ENCODE measurements at regions not wholly inside any gene's neighbourhood (a gene's known extent, or its start where the extent isn't known, plus 50 kb on each side); places are given as distances from the start of the nearest gene placed in this dataset.

DNA sequence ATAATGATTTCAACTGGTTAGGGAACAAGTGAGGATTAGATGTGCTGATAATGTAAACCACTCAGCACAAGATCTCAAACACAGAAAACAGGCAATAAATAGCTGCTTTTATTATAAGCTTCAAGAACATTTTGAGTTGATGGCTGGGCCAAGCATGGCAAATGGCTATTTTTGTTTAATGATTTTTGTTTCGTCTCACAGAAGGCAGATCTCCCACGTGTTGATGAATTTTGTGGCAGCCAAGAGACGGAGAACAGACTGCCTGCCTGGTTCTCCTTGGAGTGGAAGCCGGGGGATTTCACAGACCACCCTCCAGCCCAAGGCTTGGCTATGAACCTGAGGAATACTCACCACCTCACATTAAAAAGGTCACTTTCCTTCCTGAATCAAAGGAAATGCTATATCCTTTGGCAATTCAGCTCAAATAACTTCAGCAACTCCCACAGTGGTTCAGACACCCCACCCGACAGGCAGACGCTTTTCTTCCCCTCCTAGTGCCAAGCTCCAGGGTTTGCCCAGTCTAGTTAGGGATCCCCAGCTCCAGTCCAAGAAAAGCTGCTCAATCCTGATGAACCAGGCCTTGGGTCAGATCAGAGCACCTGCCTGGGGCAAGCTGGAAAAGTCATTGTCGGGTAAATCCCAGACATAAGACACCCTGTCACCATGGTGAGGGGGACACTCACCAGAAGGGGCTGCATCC lies 593.5 kb downstream of the TOX3 start:
- no peak for DNase-seq

DNA sequence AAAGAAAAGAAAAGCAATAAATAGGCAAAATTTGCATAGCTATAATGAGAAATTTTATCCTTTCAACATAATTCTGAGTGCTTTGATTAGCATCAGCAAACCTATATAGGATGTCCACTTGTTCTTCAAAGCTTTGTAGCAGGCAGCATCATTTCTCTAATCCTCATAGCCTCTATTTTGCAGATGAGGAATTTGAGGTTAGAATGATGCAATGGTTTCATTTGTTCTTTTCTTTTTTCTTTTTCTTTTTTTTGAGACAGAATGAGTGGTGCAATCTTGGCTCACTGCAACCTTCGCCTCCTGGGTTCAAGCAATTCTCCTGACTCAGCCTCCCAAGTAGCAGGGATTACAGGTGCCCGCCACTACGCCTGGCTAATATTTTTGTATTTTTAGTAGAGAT lies 594.4 kb downstream of the TOX3 start:
- no peak for DNase-seq

DNA sequence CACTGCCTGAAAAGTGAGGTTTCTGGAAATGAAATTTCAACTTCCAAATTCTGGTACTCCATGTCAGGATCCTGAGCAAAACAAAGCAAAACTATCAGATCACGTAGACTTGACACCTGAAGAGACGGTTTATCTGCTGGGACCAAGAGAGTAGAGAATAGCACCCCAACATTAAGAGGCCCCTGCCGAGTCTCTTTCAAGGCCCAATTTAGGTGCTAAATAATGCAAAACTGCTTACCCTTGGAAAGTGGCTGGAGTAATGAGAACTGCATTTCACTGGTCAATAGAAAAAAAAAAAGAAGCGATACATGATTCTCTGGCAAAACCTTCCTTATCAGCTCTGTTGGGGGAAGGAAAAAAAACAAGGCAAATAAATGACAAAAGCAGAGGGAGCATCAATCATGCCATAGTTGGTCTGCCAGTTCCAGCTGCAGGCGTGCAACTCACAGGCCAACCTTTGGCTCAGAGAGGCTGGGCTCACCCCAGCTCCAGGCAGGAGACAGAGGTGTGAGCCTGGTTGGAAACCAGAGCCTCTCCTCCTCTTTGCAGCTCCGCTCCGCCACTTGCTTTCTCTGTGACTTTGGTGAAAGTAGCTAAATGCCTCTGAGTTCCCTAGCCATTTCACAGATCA lies 595.2 kb downstream of the TOX3 start:
- DNase-seq = no peak

DNA sequence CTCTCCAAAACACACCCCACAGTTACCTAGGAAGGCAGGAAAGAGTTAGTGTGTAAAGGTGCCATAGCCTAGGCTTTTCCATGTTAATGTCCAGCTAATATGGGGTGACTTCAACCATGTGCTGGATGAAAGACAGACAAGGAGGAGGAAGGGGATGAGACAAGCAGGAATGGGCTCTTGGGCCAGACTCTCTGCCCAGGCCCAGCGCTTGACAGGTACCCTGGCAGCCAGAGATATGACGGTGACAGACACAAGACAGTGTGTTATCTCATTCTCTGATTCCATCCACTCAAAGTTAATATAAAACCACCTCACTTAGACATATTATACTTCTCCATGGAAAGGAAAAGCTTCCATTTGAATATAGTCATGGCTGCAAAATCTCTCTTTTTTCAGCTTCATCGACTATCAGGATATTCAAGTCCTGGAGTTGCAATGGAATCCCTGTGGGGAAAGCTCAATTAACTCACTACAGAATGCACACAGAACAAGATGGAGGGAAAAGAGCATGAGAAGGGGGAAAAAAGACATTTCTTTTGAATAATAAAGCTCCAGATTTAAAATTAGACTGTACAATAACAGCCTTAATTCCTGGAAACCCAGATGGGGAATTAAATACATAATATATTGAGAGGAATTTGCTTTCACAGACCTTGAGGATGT lies 596.7 kb downstream of the TOX3 start:
- DNase-seq = no peak

DNA sequence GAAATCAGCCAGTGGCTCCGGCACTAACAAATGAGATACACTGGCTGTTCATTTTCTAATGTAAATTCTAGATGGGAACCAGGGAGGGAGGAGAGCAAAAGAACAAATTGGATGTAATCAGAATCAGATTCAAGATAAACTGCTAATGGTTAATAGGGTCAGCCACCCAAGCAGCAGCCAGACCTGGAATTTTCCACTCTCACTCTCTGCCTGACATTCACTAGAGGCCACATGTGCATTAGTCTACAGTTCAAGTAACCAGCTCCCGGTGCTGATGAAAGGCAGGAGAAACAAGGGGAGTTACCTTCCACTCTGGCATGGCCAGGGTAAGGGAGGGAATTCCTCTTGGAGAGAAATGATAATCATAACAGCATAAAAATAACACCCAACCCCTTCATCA lies 597.7 kb downstream of the TOX3 start:
- DNase-seq = no peak

DNA sequence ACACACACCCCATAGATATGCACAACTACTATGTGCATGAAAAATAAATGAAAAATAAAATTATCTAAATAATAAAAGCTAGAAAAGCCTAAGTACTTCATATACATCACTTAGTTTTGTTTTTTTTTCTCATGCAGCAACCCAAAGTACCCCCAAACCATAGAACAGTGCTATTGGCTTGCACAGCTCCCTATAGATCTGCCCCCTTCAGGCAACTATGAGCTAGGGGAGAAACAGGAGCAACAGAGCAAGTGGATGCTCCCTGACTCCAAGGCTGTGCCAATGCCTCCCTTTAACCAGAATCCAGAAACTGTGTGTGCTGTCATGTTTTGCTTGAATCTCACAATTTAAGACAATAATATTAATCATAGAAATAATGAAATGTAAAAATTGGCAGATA lies 605.5 kb downstream of the TOX3 start:
- no peak for DNase-seq

DNA sequence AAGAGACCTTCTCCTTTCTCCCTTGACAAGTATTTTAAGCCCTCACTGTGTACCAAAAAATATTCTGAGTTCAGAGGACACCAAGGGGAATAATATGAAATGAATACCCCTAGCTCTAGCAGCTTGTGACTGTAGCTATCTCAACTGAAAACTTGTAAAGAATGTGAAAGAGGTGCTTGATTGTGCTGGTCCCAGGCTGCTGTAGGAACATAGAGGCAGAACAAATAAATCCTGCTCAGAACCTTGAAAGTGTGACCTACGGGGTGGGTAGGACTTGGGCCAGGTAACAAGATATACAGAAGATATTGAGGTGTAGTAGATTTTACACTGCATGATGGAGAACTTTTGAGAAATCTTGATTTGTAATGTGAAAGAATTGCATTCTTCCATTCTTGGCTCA lies 606.8 kb downstream of the TOX3 start:
- DNase-seq = no peak

DNA sequence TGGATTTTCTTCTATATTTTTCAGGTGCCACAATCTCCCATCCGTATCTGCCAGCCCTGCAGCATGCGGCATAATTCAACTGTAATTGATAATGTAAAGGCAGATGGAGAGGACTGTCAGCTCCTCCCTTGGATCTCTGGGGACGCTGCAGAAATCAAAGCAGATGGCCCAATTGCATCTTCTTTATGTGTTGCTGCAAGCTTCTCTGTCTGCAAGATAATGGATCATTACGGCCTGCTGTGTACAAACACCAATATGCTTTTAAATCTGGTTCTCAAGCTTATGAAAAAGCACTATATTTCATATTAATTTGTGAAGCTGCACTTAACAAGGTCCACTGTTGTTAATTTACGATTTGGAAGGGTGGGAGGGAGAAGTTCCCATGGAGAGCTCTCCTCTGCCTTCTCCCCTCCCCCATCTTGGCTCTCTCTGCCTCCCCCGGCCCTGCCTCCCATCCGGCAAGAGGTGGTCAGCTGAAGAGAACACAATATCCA lies 607.5 kb downstream of the TOX3 start:
- no peak for DNase-seq

DNA sequence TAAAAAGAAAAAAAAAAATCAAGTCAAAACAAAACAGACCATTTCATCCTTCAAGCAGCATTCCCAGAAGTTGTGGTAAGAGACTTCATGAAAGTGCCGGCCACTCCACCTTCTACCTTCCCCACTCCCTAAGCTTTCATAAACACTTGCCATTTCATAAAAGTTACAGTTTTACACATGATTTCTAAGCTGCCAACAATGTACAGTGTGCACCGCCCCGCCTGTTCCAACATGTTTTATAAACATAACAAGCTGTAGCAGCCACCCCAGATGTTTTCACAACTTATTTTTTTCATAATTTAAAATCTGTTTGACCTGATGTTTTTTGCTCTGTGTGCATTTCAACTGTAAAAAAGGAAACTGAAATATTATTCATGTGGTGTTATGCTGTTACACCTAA lies 608.1 kb downstream of the TOX3 start:
- DNase-seq = no peak

DNA sequence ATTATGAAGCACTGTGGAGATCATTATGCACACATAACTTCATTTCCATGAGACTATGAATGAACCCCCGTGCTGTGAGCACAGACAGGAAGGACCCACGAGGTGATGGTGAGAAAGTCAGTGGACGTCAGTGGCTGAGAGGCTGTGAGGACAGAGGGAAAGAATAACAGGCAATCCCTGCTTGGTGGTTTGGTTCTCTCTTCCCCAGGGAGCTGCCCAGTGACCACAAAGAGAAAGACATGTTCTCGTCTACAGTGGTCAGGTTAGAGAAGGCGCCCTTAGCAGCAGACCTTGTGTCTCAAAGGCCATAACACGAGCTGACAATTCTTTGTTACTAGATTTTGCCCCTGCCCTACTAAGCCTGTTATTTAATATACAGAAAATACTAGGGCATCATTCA lies 609.2 kb downstream of the TOX3 start:
- no peak for DNase-seq

DNA sequence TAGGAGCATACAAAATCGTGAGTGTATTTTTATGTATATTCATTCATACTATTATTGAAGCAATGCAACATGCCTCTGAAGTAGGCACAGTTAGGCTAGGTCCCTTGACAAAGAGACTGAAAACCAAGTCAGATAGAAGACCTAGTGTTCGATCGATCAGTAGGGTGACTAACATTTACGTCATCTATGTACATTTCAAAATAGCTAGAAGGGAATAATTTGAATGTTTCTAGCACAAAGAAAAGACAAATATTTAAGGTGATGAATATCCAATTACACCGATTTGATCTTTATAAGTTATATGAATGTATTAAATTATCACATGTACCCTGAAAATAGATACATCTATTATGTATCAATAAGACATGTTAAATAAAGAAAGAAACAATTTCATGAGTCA lies 610.1 kb downstream of the TOX3 start:
- DNase-seq = no peak

DNA sequence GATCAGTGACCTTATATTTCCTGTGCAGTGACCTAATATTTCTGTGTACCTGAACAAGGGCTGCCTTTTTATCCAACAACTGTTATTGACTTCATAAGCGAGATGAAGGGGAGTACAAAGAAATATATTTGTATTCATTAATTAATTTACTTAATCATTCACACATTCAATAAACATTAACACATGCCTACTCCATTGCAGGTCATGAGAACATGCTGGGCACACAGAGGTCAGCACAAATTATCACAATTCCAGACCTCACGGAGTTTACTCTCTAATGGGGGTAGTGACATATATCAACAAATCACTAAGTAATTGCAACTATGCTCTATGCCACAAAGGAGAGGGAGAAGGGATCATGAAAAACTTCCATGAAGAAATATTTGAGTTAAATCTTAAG lies 614.6 kb downstream of the TOX3 start:
- no peak for DNase-seq

DNA sequence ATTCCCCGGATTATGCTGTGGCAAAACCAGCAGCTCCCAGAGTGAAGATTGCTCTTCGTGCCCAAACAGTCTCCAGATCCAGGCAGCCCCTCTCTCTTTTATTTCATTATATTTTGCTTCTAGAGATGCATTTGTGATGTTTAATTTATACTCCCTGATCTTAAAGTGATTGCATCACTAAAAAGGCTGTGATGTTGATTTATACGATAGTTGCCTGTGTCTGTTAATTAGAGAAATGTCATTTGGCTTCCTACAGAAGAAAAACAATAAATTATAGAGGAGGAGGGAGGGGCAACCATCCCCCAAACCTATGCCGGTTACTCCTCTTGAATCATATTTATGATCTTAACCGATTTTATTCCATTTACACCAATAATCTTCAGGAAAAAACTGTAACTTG lies 615.3 kb downstream of the TOX3 start:
- no peak for DNase-seq

DNA sequence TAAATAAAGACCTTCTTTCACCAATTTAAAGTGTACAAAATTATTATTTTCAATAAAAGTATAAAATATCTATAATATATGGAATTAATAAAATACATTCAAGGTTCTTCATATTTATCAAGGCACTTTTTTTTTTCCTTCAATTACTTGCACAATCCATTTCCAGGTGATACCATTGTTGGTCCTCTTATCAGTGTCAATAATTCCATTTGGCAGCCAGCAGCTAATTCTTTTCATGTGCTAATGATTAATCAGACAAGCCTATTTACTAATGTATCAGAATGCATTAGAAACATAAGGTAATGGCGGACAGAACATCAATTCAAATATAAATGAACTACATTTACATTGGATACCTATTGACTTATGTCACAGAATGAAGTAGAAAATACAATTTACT lies 622.2 kb downstream of the TOX3 start:
- DNase-seq = no peak

DNA sequence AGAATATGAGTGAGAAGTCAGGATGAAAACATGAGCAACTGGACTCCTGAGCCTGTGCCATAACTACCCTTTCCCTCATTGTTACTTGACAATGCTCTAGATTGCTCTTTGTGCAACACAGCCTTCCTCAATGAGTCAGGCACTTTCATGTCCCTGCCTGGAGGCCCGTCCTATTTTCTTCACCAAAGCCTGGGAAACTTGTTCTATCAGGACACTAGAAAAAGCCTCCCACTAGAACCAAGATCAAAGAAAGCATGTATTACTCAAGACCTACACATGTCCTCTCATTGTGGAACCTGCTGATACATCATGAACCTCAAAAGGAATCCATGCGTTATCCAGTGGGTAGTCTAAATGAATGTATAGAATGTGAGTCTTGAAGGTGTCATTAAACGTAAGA lies 624.5 kb downstream of the TOX3 start:
- no peak for DNase-seq

DNA sequence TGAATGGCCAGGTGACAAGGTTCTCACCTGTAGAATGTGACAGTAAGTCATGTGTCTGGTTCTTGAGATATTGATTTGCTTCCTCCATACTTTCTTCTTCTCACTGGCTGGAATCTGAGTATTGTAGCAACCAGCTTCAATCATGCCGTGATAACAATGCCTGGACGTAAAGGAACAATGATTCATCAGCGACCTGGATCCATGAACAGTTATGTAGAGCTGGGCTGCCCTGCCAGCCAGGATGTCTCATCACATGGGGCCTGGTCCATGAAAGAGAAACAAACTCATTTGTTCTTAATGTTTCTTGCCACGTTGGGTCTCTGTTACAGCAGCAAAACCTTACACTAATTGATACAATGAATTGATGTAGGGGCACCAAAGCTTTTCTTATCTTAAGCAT lies 627.2 kb downstream of the TOX3 start:
- no peak for DNase-seq

DNA sequence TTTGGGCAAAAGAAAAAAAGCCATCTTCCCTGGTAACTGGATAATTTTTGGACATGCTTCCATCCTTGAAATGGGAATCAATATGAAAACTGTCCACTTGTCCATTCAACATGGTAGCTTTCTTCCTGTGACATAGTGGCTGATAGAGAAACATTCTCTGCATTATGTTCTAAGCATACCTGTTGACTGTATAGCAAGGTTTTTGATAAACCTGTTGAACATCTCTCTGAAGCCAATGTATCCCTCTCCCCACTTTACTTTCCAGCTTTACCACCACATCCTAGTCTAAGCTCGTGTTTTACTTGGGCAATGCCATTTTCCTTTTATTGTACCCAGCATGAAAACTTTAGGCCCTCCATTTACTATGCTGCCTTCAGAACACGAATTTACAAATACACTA lies 630.1 kb downstream of the TOX3 start:
- DNase-seq = no peak

DNA sequence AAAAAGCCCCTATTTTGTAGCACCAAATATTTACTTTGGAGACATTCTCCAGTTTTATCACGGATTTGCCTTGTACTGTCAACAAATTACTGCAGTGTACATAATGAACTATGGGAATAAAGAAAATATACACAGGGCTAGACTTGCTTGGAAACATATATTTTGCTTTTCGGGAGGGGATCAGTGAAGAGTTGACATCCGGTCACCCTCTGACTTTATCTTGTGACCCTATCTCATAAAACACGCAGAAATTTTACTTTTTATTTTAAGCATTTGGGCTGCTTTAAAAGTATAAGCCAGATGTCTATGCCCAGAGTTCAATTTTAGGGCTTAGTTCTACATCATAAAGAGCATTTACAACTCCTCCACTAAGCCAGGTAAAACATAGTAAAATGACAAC lies 630.7 kb downstream of the TOX3 start:
- DNase-seq = no peak

DNA sequence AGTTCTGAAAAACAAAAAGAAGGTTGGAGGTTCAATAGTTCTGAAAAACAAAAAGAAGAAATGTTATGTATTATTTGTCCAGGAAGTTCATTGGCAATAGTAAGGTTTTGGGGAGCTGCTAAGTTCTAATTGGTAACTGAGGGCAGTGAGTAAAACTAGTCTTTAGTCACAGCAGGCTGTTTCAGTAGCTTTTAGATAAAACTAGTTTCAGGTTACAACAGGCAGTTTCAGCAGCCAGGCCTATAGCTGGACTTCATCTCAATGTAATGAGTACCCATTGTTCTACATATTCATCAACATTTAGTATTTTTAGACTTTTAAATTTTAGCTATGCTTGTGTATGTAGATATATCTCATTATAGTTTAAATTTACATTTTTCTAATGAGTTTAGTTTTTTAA lies 639.3 kb downstream of the TOX3 start:
- DNase-seq = no peak

DNA sequence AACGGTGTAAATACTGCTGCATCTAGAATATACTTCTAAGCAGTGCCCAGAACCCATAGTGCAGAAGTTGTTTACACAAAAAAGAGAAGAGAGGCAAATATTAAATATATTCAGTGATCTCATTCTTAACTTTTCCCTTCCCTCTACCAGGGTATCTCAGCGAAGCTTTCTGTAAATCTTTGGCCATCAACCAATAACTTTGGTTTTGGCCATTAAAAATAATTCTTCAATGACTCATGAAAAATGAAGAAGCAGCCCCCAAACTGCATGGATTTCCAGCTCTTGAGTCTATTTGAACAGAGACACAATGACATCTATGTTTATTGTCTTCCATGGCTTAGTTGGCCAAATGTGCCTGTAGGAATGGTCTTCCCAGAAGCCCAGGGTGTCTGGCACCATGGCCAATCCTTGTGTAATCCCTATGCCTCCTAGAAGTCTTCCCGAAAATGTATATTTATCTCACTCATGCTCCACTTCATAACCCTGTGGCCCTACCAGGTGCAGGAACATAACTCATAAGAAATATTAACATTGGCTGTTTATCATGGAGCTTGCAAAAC lies 646.6 kb downstream of the TOX3 start:
- DNase-seq = no peak

DNA sequence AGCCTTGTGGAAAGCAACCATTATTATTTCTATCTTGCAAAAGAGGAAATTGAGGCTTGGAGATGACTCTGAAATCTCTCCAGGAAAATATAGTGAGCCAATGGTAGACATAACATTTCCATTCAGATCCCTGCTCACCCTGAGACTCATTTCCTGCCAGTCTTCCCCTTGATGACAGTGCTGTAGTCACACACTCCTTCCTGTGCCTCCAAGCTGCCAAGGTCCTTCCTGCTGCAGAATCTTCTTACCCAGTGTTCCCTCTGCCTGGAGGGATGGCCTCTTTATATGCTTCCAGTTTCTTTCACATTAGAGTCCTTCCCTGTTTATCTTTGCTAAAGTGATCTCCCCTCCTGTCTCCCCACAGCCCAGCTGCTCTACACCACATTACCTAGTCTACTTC lies 648.1 kb downstream of the TOX3 start:
- DNase-seq = no peak

DNA sequence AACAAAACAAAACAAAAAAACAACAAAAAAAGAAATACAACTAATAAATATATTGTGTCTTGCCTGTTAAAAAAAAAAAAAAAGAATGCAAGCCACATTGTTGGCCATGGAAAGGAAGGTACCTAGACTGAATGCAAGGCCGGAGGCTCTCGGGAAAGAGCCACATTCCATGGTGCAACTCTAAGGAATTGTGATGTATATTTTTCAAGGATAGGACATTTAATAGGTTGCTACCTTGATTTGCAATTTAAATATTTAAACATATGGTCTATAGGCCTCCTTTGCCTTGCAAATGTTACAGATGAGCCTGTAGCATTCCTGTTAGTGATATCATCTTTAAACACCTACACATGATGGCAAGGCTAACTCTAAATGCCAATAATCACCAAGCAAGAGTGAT lies 650.9 kb downstream of the TOX3 start:
- no peak for DNase-seq

DNA sequence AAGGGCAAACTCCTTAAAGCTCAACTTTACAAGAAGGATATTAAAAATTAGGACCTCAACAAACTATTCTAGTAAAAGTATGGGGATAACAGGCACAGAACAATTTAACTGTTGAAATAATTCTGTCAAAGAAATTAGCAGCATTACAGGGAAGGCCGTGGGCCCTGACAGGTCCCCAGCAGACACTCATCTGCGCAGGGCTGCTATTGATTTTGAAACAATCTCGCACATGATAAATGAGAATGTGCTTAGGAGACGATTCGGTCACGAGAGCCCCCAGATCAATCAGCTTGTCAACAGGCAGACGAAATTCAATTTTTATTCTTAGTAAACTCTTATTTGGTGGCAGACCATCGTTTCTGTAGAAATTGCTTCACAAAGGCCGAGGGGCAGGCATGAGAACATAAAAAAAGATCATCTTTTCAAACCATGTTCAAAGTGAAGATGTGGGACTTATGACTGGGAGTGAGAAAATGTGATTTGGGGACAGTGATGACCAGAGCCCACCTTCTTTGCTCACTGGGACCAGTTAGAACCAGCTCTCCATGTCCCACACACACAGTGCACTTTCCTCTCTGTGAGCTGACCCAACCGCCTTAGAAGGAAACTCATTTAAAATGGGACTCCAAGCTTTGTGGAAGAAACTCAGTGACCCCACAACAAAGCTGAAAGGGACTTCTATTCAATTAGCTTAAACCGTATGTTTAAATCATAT lies 654.5 kb downstream of the TOX3 start:
- DNase-seq = no peak

DNA sequence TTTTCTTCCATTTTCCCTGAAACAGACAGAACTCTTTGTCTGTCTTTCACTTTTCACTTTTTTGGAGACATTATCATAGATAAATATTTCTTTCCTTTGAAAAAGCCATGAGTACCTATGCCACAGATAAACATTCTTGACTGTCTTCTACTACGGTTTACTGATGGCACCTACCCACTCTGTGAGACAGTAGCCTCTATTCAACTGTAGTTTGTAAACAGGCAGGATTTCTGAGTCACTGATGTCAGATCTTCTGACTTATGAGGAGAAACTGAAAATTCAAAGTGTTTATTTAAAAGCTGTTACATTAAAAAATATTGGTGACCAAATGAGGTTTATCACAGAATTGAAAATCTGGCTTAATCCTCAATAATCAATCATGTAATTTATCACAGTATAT lies 658.4 kb downstream of the TOX3 start:
- DNase-seq = no peak
